ENCODE measurements at regions not wholly inside any gene's neighbourhood (a gene's known extent, or its start where the extent isn't known, plus 50 kb on each side); places are given as distances from the start of the nearest gene placed in this dataset.

DNA sequence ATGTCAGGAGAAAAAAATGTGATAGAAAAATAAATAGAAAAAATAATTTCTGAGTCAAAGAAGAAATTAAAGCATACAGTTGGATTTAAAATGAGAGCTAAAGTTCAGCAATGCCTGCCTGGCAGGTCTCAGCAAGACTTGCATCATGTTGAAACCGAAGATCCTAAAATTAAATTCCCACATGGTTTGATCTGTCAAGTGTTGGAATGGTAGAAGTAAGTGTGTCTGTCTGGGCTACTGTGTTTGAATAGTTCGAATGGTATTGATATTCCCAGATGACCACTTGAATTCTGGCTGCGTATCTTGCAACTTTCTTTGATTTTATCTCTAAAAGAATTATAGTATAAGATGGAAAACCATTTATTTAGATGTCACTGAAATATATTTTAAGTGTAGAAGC lies 1349.6 kb downstream of the EPHA7 start:
- DNase-seq (ENCODE audit: low read depth) = no peak

DNA sequence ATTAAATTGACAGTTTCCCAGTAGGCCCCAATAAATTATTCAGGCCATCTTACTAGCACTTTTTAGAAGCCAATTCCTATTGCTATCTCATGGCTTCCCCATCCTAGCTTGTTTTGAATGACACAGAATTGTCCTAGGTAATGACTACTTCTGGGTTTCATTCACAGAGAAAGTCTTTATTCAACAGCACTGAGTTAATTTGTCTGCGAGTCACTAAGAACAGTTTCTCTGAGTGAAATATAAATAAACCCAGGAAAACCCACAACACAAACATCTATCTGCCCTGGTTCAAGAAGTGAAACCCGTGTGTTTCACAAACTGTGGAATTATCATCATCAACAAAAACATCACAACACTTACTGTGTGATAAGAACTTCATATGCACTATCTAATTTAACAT lies 1366.8 kb downstream of the EPHA7 start:
- DNase-seq (ENCODE audit: low read depth) = no peak

DNA sequence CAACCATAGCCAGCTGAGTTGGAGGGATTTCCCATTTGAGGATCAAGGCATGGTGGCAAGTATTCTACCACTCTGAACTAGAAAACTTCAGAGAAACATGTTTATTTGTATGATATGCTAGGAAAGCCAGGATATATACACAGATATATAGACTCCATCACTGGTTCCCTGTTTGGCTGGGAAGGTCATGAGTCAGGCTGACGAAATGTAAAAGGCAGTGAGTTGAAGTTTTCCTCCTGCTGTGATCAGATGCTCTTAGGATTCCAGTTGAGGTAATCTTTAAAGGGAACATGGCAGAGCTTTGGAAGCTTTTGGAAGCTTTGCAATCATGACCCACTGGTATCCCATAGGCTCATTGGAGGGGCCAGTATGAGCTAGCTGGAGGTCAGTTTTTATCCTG lies 1369.1 kb downstream of the EPHA7 start:
- DNase-seq (ENCODE audit: low read depth) = no peak

DNA sequence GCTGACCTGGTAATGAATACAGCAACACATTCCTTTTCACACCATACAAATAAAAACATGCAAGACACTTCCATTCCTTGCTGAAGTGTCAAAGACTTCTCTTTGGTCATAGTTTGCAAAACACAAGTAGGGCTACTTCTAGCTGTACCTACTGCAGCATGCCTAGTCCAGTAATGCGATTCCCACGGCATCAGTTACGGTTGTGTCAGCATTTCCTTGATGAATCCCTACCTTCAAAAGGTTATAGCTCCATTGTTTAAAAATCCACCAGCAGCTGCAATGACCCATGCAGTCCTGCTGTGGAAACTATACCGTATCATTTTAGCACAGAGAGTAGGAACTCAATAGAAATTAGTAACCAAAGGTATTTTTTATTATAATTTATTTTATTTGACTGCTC lies 1371.5 kb downstream of the EPHA7 start:
- peak; percentile 15 for DNase-seq (ENCODE audit: low read depth)

DNA sequence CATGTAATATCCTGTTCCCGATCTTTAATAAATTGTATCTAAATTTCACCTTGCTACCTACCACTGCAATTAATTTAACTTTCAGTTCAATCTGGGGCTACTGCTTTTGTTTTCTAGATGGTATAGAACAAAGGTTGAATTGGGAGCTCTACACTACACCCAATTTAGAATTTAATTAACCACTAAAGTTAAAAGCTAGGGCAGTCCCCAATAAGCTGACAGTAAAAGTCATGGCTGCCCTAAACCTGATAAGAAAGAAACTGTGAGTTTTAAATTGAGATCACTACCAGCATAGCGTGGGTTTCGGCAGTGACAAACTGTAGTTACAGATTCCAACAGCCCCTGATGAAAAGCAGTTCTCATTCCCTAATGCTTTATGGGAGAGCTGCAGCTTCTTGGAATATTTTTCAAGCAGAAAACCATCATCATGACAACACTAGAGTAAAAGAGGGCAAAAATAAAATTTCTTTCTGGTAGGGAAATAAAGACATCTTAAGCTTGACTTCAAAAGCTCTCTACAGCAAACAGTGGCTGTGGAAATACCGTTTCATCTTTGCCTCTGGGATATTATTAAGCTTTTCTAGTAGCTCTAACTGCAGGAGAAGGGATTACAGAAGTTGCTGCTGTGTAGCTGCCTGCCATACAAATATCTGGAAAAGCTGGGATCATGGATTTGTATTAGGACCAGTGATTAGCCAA lies 1372.1 kb downstream of the EPHA7 start:
- no peak for DNase-seq (ENCODE audit: low read depth)

DNA sequence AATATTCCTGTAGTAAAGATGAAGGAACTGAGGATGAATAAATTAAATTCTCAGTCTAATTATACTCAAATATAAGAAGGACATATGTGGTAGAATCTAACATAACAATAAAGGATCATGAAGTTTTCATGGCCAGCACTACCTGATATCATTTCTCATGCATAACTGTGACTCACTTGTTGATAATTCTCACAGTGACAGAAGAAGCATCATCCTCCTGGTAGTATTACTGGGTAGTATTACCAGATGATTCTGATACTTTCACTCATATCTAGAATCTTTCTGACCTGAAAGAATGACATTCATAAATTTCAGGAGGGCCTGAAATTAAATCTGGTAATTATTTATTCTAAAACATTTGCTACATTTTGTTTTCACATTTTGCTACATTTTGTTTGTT lies 1375.0 kb downstream of the EPHA7 start:
- DNase-seq (ENCODE audit: low read depth) = no peak

DNA sequence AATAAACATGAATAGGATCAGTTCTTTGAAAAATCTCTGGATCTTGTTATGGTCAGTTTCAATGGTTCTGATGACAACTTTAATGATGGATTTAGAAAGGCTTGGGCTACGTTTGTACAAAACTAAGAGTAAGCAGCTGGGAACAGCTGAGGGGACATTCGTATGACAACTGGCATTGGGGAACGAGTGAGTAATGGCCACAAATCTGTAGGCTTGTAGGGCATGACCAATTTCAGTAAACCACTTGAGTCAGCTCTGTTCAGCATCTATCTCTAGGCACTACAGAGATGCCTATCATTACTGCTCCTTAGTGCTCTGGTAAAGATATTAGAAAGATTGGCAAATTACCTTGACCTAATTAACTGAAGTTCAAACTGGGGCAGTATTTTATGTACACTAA lies 1375.6 kb downstream of the EPHA7 start:
- DNase-seq (ENCODE audit: low read depth) = no peak

DNA sequence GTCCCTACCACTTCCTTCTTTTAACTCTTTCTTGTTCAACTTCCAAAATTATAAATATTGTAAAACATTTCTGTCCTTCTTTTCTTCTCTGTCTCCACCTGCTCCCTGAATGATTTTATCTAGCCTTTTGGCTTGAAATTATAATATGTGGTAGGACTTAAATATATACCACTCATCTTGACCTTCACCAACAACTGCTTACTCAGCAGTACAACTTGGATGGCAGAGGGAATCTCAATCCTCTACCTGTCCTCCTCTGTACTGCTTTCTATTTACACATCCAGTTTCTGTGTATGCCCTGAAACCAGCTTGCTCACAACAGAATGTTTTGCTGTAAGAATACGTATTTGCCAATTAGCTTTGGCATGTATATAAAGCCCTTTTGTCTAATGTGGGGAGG lies 1392.5 kb downstream of the EPHA7 start:
- no peak for DNase-seq (ENCODE audit: low read depth)

DNA sequence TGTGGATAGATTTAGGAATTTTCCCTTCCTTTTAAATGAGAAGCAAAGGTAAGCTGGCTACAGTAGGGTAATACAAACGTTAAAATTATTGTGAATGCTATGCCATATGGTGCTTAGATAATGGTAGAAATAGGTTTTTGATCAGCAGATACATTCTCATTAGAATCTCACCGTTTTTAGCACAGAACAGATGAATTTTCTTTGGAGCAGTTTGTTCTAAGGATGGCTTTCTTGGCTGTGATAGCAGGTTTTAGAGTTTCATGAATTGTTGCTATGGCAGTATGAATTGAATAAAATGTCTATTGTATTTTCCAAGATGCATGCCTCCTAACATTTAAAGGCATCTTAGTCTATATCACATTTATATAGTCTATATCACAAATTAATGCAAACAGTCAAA lies 1394.5 kb downstream of the EPHA7 start:
- no peak for DNase-seq (ENCODE audit: low read depth)

DNA sequence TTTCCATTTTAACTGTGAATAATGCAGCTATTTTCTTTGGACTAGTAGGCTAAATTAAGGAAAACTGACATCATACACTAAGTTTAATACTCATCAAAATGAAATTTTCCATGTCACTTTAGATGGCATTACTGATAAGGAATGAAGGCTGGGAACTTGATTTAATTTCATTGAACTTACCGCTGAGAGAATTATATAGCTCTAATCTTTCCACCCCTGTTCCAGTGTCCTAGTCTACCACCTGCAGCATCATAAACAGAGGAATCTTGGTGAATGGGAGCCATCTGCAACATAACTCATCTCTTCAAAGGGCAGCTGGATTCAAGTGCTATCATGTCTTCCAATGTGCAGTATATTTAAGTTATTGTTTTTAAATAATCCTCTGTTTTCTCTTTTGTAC lies 1395.2 kb downstream of the EPHA7 start:
- DNase-seq (ENCODE audit: low read depth) = no peak

DNA sequence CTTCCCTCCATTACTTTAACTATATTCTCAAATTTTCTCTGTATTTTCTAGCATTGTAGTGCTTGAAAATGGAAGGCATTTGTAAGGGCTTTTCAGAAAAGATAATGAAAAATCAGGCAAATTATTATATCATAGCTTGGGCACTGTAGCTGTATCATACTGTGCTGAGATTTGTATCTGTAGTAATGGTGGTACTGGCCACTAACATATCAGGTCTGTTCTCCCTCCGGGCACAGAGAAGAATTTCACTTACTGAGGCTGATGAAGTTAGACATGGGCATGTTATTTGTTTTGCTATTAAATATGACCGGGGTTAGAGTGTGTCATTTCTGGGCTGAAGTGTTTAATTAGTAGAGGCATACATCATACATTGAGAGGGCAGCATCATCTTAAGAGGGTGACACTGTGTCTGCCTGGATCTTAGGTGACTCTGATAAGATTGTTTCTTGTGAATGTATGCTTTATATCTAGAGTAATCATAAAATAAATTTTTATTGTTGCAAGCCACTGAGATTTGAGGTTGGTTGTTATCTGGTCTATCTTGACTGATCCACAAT lies 1395.9 kb downstream of the EPHA7 start:
- DNase-seq (ENCODE audit: low read depth) = no peak

DNA sequence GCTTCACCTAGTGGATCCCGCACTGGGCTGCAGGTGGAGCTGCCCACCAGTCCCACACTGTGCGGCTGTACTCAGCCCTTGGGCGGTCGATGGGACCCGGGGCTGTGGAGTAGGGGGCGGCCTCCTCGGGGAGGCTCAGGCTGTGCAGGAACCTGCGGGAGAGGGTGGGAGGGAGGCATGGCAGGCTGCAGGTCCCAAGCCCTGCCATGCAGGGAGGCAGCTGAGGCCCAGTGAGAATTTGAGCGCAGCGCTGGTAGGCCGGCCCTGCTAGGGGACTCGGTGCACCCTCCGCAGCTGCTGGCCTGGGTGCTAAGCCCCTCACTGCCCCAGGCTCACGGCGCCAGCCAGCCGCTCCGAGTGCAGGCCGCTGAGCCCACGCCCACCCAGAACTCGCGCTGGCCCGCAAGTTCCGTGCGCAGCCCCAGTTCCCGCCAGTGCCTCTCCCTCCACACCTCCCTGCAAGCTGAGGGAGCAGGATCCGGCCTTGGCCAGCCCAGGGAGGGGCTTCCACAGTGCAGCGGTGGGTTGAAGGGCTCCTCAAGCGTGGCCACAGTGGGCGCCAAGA lies 1407.6 kb downstream of the EPHA7 start:
- DNase-seq (ENCODE audit: low read depth) = no peak

DNA sequence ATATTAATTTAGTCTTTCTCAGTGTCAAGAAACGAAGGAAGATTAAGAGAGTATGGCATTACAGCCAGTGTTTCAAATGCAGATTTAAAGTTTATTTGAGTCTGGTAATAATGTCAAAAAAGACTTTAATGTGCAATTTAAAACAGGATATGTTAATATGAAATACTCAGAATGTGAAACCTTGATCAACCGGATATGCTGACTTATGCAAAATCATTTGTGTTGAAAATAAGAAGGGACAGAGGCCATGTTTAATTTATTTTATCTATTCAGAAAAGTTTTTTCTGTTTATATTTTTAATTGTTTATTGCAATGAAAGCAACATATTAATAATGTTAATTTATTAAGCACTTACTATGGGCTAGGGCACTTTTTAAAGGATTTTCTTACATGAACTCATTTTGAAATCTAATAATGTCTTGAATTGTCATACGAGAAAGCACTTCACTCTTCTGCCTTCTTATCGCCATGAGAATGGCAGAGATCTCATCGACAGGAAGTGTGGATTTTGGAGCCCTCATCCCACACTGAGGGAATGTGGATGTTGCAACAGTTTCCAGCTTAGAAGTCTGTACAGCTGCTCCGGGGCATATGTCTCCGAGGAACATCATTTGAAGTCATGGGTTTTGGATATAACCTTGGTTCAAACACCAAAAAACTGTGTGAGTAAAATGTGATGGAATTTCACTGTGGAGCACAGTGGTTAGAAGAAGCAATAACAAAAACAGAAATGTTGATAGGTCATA lies 1410.4 kb downstream of the EPHA7 start:
- DNase-seq (ENCODE audit: low read depth) = no peak

DNA sequence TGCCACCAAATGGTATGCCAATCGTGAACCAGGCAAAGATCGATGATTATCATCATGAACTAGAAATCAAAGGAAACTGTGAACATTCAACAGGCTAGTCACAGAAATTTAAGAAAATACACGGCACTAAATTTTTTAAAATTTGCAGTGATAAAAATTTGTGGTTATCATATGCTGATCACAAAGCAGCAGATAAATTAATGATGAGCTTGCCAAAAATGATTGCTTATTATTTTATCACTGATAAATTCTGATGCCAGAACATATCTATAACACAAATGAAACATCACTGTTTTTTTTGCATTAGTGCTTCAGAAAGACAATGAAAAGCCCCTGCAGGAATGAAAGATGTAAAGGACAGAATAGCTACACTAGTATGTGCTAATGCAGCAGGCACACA lies 1413.2 kb upstream of the MAP3K7 start:
- DNase-seq (ENCODE audit: low read depth) = no peak

DNA sequence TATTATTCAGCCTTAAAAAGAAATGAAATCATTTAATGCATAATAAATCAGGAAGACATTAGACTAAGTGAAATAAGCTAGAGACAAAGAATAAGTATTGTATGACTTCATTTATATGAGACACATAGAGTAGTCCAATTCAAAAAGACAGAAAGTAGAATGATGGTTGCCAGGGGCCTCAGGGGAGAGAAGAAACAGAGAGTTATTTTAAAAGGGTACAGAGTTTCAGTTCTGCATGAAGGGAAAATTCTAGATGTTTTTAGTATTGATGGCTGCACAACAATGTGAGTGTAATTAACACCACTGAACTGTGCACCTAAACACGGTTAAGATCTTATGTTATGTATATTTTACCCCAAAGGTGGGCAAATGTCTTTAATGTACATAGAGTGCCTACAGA lies 1407.9 kb upstream of the MAP3K7 start:
- DNase-seq (ENCODE audit: low read depth) = no peak

DNA sequence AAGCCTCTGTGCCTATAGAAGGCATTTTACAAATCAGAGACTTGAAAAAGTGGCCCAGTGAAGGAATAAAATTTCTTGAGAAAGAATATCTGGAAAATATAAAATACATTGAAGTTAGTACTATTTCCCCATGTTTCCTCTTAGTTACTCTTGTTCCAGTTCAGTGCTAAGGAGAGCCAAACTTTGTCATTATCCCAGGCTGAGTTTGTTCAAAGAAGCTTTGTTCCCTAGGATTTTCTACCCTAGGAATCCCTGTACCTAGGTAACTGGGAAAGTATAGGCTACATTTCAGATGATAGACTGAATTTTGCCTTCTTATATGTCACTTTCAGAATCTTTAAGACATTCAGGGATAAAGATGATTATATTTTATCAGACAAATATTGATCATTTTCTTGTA lies 1395.7 kb upstream of the MAP3K7 start:
- no peak for DNase-seq (ENCODE audit: low read depth)

DNA sequence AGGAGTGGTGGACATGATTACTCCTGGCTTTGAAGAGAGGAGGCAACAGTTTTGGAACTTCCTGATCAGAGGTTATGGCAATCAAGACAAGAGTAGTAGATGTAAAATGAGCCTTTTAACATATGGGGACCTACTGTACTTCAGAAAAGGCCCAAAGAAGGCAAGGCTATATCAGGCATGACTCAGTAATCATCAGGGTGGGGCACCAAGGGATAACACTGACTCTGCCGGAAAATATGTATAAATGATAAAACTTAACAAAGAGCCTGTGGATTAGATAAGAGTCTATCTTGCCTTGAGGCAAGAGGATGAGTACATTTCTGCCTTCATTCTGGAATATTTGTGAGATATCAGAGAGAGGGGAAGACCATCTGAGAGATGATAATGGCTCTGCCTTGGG lies 1389.9 kb upstream of the MAP3K7 start:
- DNase-seq (ENCODE audit: low read depth) = no peak

DNA sequence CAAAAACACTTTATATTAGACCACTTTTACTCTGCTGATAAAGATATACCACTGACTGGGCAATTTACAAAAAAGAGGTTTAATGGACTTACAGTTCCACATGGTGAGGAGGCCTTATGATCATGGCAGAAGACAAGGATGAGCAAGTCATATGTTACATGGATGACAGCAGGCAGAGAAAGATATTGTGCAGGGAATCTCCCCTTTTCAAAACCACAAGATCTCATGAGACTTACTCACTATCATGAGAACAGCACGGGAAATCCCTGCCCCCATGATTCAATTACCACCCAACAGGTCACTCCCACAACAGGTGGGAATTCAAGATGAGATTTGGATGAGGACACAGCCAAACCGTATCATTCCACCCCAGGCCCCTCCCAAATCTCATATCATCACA lies 1383.8 kb upstream of the MAP3K7 start:
- no peak for DNase-seq (ENCODE audit: low read depth)

DNA sequence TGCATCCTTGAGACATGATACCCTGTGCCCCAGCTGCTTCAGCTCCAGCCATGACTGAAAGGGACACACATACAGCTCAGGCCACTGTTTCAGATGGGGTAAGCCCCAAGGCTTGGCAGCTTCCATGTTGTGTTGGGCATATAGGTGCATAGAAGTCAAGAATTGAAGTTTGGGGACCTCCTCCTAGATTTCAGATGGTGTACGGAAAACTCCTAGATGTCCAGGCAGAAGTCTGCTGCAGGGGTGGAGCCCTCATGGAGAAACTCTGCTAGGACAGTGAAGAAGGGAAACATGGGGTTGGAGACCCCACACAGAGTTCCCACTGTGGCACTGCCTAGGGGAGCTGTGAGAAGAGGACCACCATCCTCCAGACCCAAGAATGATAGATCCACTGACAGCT lies 1379.0 kb upstream of the MAP3K7 start:
- DNase-seq (ENCODE audit: low read depth) = no peak

DNA sequence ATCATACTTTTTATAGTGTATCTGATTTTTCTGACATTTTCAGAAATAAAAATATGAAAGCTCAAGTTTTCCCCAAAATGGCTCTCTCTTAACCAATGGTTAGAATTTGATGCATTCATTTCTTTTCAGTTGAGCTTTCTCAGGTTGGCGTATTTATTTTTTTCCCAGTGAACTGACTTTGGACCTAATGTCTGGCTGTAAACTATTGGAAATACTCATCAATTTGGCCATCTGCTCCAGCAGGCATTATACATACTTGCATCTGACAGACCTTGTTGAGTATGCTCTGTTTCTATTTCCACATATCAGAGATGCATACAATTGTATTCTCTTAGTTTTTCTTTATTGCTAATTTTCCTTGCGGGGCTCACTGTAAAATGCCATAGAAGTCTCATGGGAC lies 1374.8 kb upstream of the MAP3K7 start:
- DNase-seq (ENCODE audit: low read depth) = no peak

DNA sequence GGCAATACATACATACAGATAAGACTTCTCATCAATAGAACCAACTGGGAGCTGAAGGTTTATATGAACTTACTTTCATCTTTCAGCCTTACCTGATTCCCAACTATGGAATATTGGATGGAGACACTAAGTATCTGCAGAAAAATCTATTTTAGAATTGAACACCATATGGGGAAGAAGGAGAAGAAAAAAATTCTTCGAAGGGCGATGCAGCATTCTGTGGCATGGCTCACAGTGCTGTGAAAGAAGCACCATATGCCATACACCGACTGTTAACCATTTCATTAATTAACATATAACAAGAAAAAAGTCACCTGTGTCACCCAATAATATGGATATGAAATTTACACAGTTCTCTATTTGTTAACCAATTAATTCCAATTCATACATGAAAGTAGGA lies 1374.4 kb upstream of the MAP3K7 start:
- no peak for DNase-seq (ENCODE audit: low read depth)

DNA sequence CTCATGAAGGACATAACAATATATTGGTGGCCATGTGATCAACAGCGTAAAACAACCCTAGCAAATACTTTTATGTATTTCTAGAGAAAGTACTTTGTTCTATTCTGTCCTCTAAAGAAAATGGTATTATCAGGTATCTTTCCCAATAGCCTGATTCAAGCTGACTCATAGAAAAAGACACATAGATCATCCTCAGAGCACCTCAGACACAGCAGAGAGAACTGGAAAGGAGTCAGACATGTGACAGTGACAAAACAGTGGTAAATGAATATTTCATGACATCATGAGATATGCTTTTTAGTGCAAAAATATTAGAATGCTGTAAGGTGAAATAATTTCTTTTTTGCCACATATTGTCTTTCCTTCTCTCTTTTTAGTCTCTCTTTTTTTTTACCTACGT lies 1355.0 kb upstream of the MAP3K7 start:
- DNase-seq (ENCODE audit: low read depth) = no peak

DNA sequence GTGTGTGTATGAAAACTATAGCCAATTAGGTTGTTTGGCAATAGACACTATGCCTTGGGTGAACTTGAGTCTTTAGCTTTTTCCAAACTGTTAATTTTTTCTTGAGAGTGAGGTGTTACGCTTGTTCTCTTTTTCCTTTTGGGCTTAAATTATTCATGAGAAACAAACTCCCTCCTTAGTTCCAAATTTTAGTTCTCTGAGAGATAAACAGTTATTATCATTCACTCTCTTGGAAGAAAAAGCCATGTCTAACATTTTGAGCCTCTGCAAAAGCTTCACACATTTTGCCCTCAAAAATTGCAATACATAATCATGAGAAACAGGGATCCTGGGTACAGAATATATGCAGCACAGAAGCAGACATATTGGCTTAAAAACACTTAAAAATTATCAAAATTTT lies 1353.9 kb upstream of the MAP3K7 start:
- DNase-seq (ENCODE audit: low read depth) = no peak

All from renal cortical epithelial cell (primary cell).